OCI-LY3 (cell line): ENCODE measurements at regions not wholly inside any gene's neighbourhood (a gene's known extent, or its start where the extent isn't known, plus 50 kb on each side); places are given as distances from the start of the nearest gene placed in this dataset.

Experiments
- EZH2phosphoT487 ChIP-seq: fragments of 200-600 bp; shearing (Covaris generic); IDR thresholded peaks from 2 replicates; pipeline ENCODE4 v1.6.1; 2018; ENCODE audit warnings: antibody characterized with exemption, mixed run types, low read depth
- TF ChIP-seq, protein P1 (sequence below): fragments of 200-600, 300-600 bp; sonication (generic); IDR thresholded peaks from 2 replicates; pipeline ENCODE4 v1.5.1; 2014; ENCODE audit warnings: antibody characterized with exemption, low read length, low read depth

DNA sequence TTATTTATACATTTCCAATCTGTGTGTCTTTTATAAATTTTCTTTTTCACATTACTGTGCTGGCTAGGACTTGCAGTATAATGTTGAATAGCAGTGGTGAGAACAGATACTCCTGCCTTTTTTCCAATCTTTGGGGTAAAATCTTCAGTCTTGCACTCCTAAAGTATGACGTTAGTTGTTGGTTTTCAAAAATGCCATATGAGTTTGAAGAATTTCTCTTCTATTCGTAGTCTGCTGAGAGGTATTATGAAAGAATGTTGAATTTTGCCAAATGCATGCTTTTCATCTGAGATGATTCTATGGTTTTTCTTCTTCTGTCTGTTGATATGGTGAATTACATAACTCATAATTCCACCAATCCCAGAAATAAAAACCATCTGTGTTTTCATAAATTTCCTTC, 335.3 kb upstream of the CHST9 start:
- TF ChIP-seq, protein P1, sequence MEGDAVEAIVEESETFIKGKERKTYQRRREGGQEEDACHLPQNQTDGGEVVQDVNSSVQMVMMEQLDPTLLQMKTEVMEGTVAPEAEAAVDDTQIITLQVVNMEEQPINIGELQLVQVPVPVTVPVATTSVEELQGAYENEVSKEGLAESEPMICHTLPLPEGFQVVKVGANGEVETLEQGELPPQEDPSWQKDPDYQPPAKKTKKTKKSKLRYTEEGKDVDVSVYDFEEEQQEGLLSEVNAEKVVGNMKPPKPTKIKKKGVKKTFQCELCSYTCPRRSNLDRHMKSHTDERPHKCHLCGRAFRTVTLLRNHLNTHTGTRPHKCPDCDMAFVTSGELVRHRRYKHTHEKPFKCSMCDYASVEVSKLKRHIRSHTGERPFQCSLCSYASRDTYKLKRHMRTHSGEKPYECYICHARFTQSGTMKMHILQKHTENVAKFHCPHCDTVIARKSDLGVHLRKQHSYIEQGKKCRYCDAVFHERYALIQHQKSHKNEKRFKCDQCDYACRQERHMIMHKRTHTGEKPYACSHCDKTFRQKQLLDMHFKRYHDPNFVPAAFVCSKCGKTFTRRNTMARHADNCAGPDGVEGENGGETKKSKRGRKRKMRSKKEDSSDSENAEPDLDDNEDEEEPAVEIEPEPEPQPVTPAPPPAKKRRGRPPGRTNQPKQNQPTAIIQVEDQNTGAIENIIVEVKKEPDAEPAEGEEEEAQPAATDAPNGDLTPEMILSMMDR, result no peak
- no peak for TF ChIP-seq EZH2phosphoT487
